ENCODE measurements at regions not wholly inside any gene's neighbourhood (a gene's known extent, or its start where the extent isn't known, plus 50 kb on each side); places are given as distances from the start of the nearest gene placed in this dataset.

GRCh38 chr5:165919196-165919595 lies 2372.2 kb upstream of the WWC1 start:
- DNase-seq, result no peak

DNA sequence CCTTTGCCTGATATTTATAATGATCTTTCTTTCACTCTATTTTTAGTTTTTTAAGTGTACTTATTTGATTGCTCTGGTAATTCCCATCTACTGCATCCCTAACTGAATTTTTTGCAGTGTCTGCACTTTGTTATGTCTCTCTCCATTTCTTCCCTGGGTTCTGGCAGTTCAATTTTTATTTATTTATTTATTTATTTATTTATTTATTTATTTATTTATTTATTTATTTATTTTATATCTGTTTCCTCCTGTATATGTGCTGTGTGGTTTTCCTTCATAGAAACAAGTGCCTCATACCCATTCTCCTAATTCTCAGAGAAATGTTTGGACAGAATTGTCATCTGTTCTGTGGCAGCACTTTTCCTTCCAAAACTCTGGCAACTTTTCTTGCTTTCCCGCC lies 2370.8 kb upstream of the WWC1 start:
- DNase-seq, result no peak

- no peak for DNase-seq
These were observed 2362.5 kb upstream of the WWC1 start for GRCh38 chr5:165928971-165929370.

GRCh38 chr5:165940541-165940940 lies 2350.9 kb upstream of the WWC1 start:
- DNase-seq, result no peak

DNA sequence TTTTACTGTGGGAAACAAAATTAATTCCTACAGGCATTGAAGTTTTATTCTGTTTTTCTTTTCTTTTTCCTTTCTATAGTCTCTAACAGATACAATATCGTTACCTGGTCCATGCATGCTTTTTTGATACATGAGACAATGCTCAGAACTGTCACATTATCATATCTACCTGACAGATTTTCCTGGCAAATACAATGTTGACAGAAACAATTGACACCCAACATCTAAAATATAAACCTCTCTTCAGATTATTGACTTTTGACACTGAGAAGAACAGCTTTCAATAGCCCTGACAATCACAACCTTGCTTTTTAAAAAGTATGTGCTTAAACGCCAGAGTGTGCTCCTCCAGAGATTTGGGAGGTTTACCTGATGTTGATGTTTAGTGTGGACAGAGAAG lies 2334.6 kb upstream of the WWC1 start:
- no peak for DNase-seq

GRCh38 chr5:165981671-165982070 lies 2309.8 kb upstream of the WWC1 start:
- DNase-seq, result no peak

DNA sequence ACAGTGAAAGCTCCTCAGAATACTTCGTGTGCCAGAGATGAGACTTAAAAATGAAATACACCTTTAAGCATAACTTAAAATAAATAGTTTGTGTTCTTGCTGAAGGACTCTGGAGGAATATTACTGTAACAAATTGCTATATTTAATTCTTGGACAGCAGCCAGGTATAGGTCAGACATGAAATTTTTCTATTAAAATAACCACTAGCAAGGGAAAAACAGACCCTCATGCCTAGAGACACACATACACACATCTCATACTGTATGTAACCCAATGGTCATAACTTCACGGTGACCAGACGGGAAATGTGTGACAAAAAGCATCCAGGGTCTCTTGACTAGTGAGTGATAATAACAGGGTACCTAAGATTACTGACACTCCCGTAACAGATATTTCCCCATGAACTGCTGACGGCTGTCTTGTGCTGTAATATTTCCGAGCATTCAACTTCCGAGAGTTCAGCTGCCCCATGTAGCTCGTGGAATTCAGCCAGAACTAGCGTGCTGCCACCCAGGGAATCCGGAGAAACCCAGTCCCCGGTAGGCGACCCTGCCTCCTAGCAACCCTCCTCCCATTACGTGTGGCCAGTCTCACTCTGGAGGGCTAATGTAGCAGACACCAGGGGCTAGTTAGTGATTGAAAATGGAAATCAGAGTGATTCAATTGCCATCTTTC lies 2295.1 kb upstream of the WWC1 start:
- no peak for DNase-seq

DNA sequence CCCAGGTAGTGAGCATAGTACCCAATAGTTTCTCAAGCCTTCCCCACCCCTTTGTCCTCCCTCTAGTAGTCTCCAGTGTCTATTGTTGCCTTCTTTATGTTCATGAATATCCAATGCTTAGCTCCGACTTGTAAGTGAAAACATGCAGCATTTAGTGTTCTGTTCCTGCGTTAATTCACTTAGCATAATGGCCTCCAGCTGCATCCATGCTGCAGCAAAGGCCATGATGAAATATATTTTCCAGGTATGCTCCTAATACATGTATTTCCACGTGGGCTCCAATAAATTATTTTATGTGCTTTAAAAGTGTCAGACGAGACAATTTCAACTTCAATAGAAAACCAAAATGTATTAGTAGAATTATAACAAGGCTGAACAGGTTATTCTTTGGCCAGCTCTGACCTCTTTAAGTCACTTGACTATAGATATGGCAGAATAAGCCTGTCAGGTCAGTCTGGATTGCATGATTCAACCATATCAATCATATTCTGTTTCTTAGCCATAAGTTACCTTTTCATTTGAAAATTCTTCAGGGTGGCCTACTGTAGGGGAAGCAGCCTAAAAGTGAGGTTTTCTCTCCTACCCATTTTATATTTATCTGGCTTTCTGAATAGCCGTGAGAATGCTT lies 2291.6 kb upstream of the WWC1 start:
- no peak for DNase-seq

GRCh38 chr5:166004006-166004405 lies 2287.4 kb upstream of the WWC1 start:
- no peak for DNase-seq

DNA sequence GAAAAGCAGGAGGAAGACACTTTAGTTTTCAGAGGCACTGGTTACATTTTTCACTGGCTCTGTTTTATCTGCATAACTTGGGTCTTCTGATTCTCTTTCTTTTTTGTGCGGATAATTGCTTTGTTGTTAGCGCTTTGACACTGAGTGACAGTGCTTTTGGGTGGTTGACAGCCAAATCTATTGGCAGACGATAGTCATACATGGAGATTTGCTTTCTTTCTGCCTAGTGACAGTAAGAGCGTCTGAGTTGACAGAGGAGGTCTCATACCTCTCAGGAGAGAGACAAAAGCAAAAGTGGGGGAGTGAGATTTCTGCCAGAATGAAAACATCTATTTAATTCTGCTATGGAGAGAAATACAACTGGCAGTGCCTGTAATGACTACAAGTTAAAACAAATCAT lies 2278.0 kb upstream of the WWC1 start:
- DNase-seq, result no peak

- DNase-seq, result no peak
These were observed 2277.2 kb upstream of the WWC1 start for GRCh38 chr5:166014256-166014655.

- no peak for DNase-seq
These were observed 2272.7 kb upstream of the WWC1 start for GRCh38 chr5:166018716-166019115.

DNA sequence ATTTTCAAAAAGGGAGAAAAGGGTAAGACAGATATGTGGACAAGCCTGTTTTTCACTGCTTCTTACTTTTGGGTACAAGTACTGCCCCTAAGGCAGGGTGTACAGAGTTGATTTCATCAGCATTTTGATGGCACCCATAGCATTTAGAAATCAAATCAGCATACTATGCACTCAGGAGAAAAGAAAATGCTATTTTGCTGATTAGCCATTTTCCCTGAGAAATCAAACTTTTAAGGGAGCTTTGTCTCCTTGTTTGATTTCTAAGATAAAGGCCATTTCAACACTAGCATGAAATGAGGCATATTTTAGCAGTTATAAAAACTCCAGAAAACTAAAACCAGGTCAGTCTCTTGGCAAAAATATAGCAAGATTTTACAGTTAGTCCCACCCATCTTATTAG lies 2269.4 kb upstream of the WWC1 start:
- DNase-seq, result no peak

DNA sequence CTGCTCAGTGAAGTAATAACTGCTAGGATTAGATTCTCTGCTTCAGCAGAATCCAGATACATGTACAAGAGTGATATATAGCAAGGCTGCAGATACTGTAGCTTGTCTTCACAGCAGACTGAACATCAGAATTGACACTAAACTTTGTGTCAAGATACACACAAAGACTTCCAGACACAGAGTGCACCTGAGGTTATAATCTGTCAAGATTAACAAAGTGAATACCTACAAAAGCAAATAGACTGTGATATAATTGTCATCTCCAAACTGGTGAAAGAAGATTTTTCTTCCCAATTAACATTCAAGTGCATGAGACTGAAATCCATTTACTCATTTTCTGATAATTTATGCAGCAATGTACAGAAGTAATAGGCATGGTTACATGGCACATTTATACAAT lies 2266.5 kb upstream of the WWC1 start:
- no peak for DNase-seq

DNA sequence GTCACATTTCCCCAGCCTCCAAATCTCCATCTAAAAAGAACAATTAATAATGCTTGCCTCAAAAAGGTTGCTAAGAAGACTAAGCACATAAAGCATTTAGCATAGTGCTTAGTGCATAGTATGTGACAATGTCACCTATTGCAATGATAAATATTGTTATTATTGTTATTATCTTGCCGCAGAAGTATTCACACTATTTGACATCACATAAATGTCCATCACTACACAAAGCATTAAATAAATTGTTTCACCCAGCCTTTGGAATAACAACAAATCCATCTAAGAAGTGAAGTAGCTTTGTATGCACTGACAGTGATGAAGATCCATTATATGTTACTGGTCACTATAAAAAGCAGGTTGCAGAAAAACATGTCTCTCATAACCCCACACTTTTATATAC lies 2263.9 kb upstream of the WWC1 start:
- DNase-seq, result no peak

GRCh38 chr5:166031926-166032325 lies 2259.5 kb upstream of the WWC1 start:
- no peak for DNase-seq

DNA sequence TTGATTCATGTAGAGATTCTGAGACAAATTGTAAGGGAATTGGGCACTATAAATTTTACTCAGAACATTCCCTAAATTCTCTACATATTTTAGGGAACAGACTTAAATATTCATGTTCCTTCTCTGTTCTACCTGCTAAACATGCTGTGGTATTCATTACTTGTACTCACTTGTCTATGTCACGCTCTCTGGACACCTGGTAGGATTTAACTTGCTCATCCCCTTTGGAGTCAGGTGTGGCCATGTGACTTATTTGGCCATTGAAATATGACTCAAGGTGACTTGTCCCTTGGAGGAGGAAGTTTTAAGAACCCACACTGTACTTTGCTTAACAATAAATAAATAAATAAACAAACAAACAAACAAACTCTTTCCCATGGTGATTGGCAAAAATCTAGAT lies 2258.8 kb upstream of the WWC1 start:
- DNase-seq, result no peak

DNA sequence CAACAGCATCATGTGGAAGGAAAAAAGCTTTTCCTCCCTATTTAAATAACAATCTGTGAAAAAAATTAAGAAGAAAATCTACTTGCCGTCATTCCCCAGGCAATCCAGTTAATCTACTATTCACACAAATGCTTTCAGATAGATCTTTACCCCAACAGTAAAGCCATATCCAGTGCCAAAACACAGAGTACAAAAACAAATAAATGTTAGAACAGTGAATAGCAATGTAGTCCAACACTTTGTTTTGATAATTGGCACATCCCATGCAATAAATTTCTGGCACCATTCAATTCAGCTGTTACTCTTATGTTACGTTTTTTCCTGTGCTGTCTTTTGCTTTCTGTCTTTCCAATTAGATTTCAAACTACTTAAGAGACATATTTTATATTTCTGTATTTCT lies 2245.5 kb upstream of the WWC1 start:
- no peak for DNase-seq

GRCh38 chr5:166046956-166047355 lies 2244.5 kb upstream of the WWC1 start:
- DNase-seq, result no peak

- no peak for DNase-seq
These were observed 2240.9 kb upstream of the WWC1 start for GRCh38 chr5:166050531-166050930.

- DNase-seq, result no peak
These were observed 2232.8 kb upstream of the WWC1 start for GRCh38 chr5:166058660-166059059.

DNA sequence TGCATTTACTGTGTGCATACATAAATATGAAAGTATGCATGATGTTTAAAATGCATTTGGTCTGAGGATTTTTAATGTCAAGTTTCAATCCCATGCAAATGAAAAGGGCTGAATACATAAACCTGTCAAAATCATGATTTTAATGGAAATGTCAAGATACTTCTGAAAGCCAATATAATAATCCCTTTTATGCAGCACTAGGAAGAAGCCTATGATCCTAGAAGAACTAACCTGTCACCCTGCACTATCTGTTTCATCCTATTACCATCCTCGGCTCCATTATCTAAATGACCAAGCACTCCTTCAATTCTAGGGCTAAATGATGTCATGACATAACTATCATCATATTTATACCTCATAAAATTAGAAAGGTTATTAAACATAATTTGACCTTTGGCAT lies 2229.4 kb upstream of the WWC1 start:
- DNase-seq, result no peak

- no peak for DNase-seq
These were observed 2228.7 kb upstream of the WWC1 start for GRCh38 chr5:166062719-166063118.

DNA sequence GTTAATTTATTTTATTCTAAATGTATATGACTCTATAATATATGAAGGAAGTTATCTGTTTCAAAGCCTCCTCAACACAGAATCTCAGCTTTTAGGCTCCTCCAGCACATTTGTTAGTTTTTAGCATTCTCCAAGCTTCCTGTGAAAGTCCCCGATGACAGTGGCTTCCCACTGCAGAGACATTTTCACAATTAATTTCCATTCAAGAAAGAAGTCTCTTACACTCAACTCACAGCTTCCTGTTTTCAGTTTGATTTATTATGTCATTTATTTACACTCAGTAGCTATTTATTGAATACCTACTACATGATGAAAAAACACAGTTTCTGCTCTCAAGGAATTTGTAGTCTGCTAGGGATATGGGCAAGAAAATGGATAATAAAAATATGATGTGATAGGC lies 2228.2 kb upstream of the WWC1 start:
- no peak for DNase-seq

All from NCI-H1048 (cell line).